PC-9 (cell line): ENCODE measurements at regions not wholly inside any gene's neighbourhood (a gene's known extent, or its start where the extent isn't known, plus 50 kb on each side); places are given as distances from the start of the nearest gene placed in this dataset.

ENCODE experiments used
- BruUV-seq: library from RNA; stranded (reverse); fragments of 400-500 nt; replicated peaks from 2 replicates; lab custom pipeline; 2021; lab: Mats Ljungman, UMichigan
- CTCF ChIA-PET: fragments of 300-600 bp; sonication (Branson Sonifier 250); formaldehyde crosslinking; loops from one replicate; lab custom pipeline; 2022; ENCODE audit warnings: antibody characterized with exemption; lab: Charles Lee
- POLR2A ChIA-PET: fragments of 300-600 bp; sonication (Branson Sonifier 250); formaldehyde crosslinking; loops from one replicate; lab custom pipeline; 2022; ENCODE audit warnings: antibody characterized with exemption; ENCODE audit not compliant: unreplicated experiment; lab: Charles Lee
- DNase-seq, 2 experiments: peaks; one replicate each; pipeline versions ENCODE4 v3.0.0 to v3.0.0-alpha.2; 2015 to 2022; ENCODE audit warnings: mixed read lengths in 1 of 2
- H2AFZ ChIP-seq: fragments of 200-600 bp; sonication (generic); 2 replicates; pipeline ENCODE4 v1.8.1; 2017; ENCODE audit warnings: antibody characterized with exemption
- H3F3A ChIP-seq: fragments of 200-600 bp; sonication (generic); 2 replicates; pipeline ENCODE4 v1.8.1; 2017; ENCODE audit warnings: antibody characterized with exemption, mild to moderate bottlenecking, low read depth; ENCODE audit not compliant: insufficient read depth
- H3K27ac ChIP-seq: fragments of 200-600 bp; sonication (generic); 2 replicates; pipeline ENCODE4 v1.6.1; 2016; ENCODE audit warnings: mixed run types
- H3K27me3 ChIP-seq: fragments of 200-600 bp; sonication (generic); 2 replicates; pipeline ENCODE4 v1.6.1; 2016; ENCODE audit warnings: low read depth, mixed run types; ENCODE audit not compliant: insufficient read depth
- H3K36me3 ChIP-seq: fragments of 200-600 bp; sonication (generic); 2 replicates; pipeline ENCODE4 v1.6.1; 2016; ENCODE audit warnings: low read depth, mixed run types
- H3K4me1 ChIP-seq: fragments of 200-600 bp; sonication (generic); replicated peaks from 2 replicates; pipeline ENCODE4 v1.6.1; 2016; ENCODE audit warnings: mixed run types; ENCODE audit not compliant: insufficient read depth
- H3K4me2 ChIP-seq: fragments of 200-600 bp; sonication (generic); 2 replicates; pipeline ENCODE4 v1.6.1; 2017; ENCODE audit warnings: mixed run types
- H3K4me3 ChIP-seq: fragments of 200-600 bp; sonication (generic); 2 replicates; pipeline ENCODE4 v1.6.1; 2016; ENCODE audit warnings: mixed run types
- H3K79me2 ChIP-seq: fragments of 200-600 bp; sonication (generic); 2 replicates; pipeline ENCODE4 v1.6.1; 2017; ENCODE audit warnings: low read depth, mixed run types
- H3K9me2 ChIP-seq: fragments of 200-600 bp; sonication (generic); 2 replicates; pipeline ENCODE4 v1.8.1; 2017; ENCODE audit warnings: mild to moderate bottlenecking; ENCODE audit not compliant: insufficient read depth
- H3K9me3 ChIP-seq: fragments of 200-600 bp; sonication (generic); 2 replicates; pipeline ENCODE4 v1.8.1; 2016; ENCODE audit warnings: low read depth; ENCODE audit not compliant: insufficient read depth
- H4K20me1 ChIP-seq: fragments of 200-600 bp; sonication (generic); 2 replicates; pipeline ENCODE4 v1.8.1; 2017; ENCODE audit not compliant: insufficient read depth
- EZH2 ChIP-seq: fragments of 200-600 bp; sonication (generic); IDR thresholded peaks from 2 replicates; pipeline ENCODE4 v1.8.0; 2017; ENCODE audit warnings: antibody characterized with exemption, low read depth
- intact Hi-C: fragments of 100-400 bp; cut with micrococcal nuclease; formaldehyde crosslinking; loops from one replicate; pipeline ENCODE4 v1.10.0; 2022; ENCODE audit not compliant: unreplicated experiment
- TF ChIP-seq, protein P1 (sequence below): fragments of 200-600 bp; sonication (generic); conservative IDR thresholded peaks from 2 replicates; pipeline ENCODE4 v1.6.1; 2017; ENCODE audit warnings: mixed run types, antibody characterized with exemption, mild to moderate bottlenecking, moderate library complexity

DNA sequence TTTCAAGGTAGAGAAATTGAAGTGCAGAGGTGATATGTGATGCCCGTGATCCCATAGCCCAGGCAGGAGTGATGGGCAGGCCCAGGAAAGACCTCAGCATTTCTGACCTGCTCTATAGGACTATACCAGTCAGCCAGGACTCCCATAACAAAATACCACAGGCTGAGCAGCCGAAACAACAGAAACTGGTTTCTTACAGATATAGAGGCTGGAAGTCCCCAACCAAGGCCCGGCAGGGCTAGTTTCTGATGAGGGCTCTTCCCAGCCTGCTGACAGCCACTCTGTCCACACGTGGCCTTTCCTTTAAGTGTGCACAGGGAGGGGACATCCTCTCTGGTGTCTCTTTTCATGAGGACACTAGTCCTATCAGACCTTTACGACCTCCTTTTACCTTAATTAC is 104.2 kb upstream of the AGAP1 start:
- Histone ChIP-seq H3K4me3 (no peak overlapping the region), H2AFZ (no peak overlapping the region), H3K4me1 (peaks cover 20% of the 10 kb centered on the region), H3K9me3 (no peaks in the 10 kb centered on the region), H3K79me2 (no peaks in the 10 kb centered on the region), H3K27ac (no peak overlapping the region), H3K9me2 (no peaks in the 10 kb centered on the region), H4K20me1 (no peaks in the 10 kb centered on the region), H3K4me2 (no peak overlapping the region), H3K36me3 (no peaks in the 10 kb centered on the region), H3F3A (peaks cover 13% of the 10 kb centered on the region), H3K27me3 (no peaks in the 10 kb centered on the region)
- intact Hi-C loops = loop anchor here (5.0 to 10.0 kb wide), 2 partner anchors 153 to 185 kb away; no protein-coding TSS in a partner anchor
- CTCF ChIA-PET = no interaction called here
- POLR2A ChIA-PET = interaction anchor here (0.6 kb wide), 1 partner anchor 1497 kb away, joined by 3 read pairs; no protein-coding TSS in a partner anchor
- no peak for TF ChIP-seq EZH2
- TF ChIP-seq, protein P1, sequence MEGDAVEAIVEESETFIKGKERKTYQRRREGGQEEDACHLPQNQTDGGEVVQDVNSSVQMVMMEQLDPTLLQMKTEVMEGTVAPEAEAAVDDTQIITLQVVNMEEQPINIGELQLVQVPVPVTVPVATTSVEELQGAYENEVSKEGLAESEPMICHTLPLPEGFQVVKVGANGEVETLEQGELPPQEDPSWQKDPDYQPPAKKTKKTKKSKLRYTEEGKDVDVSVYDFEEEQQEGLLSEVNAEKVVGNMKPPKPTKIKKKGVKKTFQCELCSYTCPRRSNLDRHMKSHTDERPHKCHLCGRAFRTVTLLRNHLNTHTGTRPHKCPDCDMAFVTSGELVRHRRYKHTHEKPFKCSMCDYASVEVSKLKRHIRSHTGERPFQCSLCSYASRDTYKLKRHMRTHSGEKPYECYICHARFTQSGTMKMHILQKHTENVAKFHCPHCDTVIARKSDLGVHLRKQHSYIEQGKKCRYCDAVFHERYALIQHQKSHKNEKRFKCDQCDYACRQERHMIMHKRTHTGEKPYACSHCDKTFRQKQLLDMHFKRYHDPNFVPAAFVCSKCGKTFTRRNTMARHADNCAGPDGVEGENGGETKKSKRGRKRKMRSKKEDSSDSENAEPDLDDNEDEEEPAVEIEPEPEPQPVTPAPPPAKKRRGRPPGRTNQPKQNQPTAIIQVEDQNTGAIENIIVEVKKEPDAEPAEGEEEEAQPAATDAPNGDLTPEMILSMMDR = no peak
- no TSS peak for BruUV-seq
- no peak for DNase-seq

DNA sequence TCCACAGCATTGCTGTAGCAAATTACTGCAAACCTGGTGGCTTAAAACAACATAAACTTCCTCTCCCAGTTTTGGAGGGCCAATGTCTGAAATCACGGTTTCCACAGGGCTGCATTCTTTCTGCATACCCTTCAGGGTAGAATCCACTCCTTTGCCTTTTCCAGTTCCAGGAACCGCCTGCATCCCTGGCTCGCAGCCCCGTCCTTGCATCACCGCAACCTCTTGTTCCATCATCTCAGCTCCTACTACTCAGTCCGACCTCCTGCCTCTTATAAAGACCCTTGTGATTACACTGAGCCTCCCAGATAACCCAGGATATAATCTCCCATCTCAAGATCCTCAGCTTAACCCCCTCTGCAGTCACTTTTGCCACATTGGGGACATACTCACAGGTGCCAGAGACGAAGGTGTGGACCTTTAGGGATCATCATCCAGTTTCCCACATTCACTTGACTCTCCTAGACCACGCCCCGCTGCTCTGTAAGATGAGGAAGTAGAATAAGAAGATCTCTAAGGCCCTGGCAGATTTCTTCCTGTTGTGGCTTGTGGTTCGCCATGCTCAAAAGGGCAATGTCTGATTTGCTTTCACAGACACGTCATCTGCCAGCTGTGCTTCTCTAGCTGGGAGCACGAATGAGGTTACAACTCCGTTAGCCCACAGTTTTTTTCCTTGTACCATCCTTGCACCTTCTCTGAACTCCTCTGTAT is 103.6 kb upstream of the AGAP1 start:
- H3K9me2 ChIP-seq = no peaks in the 10 kb centered on the region
- no peak for TF ChIP-seq EZH2
- TF ChIP-seq, protein P1 = no peak
- H3K27ac ChIP-seq = no peak overlapping the region

GRCh38 chr2:235390816-235391194 is 103.0 kb upstream of the AGAP1 start:
- H3K27ac ChIP-seq = no peak overlapping the region
- POLR2A ChIA-PET = no interaction called here
- no peak for DNase-seq
- TF ChIP-seq, protein P1 = no peak
- TF ChIP-seq EZH2 = no peak
- intact Hi-C loops = loop anchor here (5.0 to 10.0 kb wide), 2 partner anchors 151 to 184 kb away; no protein-coding TSS in a partner anchor
- no peaks in the 10 kb centered on the region for H3K79me2 ChIP-seq
- H4K20me1 ChIP-seq = no peaks in the 10 kb centered on the region
- no peaks in the 10 kb centered on the region for H3K27me3 ChIP-seq
- peaks cover 29% of the 10 kb centered on the region for H3K4me1 ChIP-seq
- H2AFZ ChIP-seq = no peak overlapping the region
- H3K4me2 ChIP-seq = no peak overlapping the region
- CTCF ChIA-PET = no interaction called here
- peaks cover 19% of the 10 kb centered on the region for H3F3A ChIP-seq
- H3K9me3 ChIP-seq = no peaks in the 10 kb centered on the region
- no peaks in the 10 kb centered on the region for H3K9me2 ChIP-seq
- no peak overlapping the region for H3K4me3 ChIP-seq
- no TSS peak for BruUV-seq
- H3K36me3 ChIP-seq = no peaks in the 10 kb centered on the region

More for the DNA sequence above, 103.6 kb upstream of the AGAP1 start:
- Histone ChIP-seq H2AFZ (no peak overlapping the region), H3F3A (peaks cover 19% of the 10 kb centered on the region), H4K20me1 (no peaks in the 10 kb centered on the region), H3K79me2 (no peaks in the 10 kb centered on the region), H3K4me3 (no peak overlapping the region), H3K4me1 (peaks cover 27% of the 10 kb centered on the region), H3K36me3 (no peaks in the 10 kb centered on the region), H3K27me3 (no peaks in the 10 kb centered on the region), H3K9me3 (no peaks in the 10 kb centered on the region), H3K4me2 (no peak overlapping the region)
- POLR2A ChIA-PET = no interaction called here
- intact Hi-C loops = loop anchor here (5.0 to 10.0 kb wide), 2 partner anchors 152 to 185 kb away; no protein-coding TSS in a partner anchor
- CTCF ChIA-PET = no interaction called here
- BruUV-seq = no TSS peak
- DNase-seq = peak in 1 of 2 experiments; percentile 67
